Right lobe of liver (tissue), 6 donors: ENCODE measurements at regions not wholly inside any gene's neighbourhood (a gene's known extent, or its start where the extent isn't known, plus 50 kb on each side); places are given as distances from the start of the nearest gene placed in this dataset.

Experiments used
- ATAC-seq, 4 donors: fragments of 200-7000 bp; cut with Tn5 transposase; one replicate each; pipeline ENCODE4 v1.9.1; 2020; ENCODE audit warnings: mild to moderate bottlenecking in 4 of 4, moderate library complexity in 4 of 4
- DNase-seq, 3 donors: peaks; one replicate each; pipeline ENCODE4 v3.0.0-alpha.2; 2020
- H3K27ac ChIP-seq, 3 donors: fragments of 200-600 bp; one replicate each; pipeline ENCODE4 v1.8.0; 2022
- H3K27me3 ChIP-seq, 2 donors: fragments of 200-600 bp; one replicate each; pipeline ENCODE4 v1.8.0; 2022
- H3K36me3 ChIP-seq, 4 donors: fragments of 200-600 bp; sonication (generic) in 1 of 4; one replicate each; pipeline versions ENCODE4 v1.5.1 to v1.8.0; 2017 to 2022; ENCODE audit warnings: control low read depth in 1 of 4
- H3K4me1 ChIP-seq, 4 donors: fragments of 200-600 bp; sonication (generic) in 1 of 4; one replicate each; pipeline versions ENCODE4 v1.5.1 to v1.8.0; 2017 to 2022; ENCODE audit warnings: control low read depth in 1 of 4
- H3K4me3 ChIP-seq, 3 donors: fragments of 200-600 bp; one replicate each; pipeline ENCODE4 v1.8.0; 2022
- H3K9me3 ChIP-seq, 4 donors: fragments of 200-600 bp; sonication (generic) in 1 of 4; one replicate each; pipeline versions ENCODE4 v1.5.1 to v1.8.0; 2017 to 2022; ENCODE audit warnings: control low read depth in 1 of 4
- POLR2A ChIP-seq: fragments of 450-650 bp; IDR thresholded peaks from one replicate; pipeline ENCODE4 v1.6.1; 2017; ENCODE audit warnings: antibody characterized with exemption, mild to moderate bottlenecking
- WGBS: methylation state at CpG from one replicate; pipeline ENCODE4 v1.1.6; 2018; ENCODE audit warnings: low coverage, low lambda C conversion rate; ENCODE audit not compliant: insufficient coverage; ENCODE audit errors: missing lambda C conversion rate; 5-methylcytosine and 5-hydroxymethylcytosine counted together
- intact Hi-C, 2 donors: fragments of 100-400 bp; cut with DNase I; formaldehyde crosslinking; loops; one replicate each; pipeline versions ENCODE4 v1.11.2 to v1.14.1; 2022
- TF ChIP-seq, protein P1 (sequence below), 4 donors: fragments of 200-600 bp in 3 of 4; fragments of 450-650 bp in 1 of 4; IDR thresholded peaks; one replicate each; pipeline versions ENCODE4 v1.5.1 to v1.8.0; 2016 to 2022; ENCODE audit warnings: antibody characterized with exemption in 4 of 4, mild to moderate bottlenecking in 2 of 4
- donor health status: DM: no; HTN: yes; CAD: no.
- donor health status: DM: no; HTN: no; CAD: no.
- donor health status: DM: no; HTN: no; CAD: no.
- donor health status: DM: no; HTN: yes; CAD: no.
- donor health status: DM: no; HTN: yes; CAD: no.

DNA sequence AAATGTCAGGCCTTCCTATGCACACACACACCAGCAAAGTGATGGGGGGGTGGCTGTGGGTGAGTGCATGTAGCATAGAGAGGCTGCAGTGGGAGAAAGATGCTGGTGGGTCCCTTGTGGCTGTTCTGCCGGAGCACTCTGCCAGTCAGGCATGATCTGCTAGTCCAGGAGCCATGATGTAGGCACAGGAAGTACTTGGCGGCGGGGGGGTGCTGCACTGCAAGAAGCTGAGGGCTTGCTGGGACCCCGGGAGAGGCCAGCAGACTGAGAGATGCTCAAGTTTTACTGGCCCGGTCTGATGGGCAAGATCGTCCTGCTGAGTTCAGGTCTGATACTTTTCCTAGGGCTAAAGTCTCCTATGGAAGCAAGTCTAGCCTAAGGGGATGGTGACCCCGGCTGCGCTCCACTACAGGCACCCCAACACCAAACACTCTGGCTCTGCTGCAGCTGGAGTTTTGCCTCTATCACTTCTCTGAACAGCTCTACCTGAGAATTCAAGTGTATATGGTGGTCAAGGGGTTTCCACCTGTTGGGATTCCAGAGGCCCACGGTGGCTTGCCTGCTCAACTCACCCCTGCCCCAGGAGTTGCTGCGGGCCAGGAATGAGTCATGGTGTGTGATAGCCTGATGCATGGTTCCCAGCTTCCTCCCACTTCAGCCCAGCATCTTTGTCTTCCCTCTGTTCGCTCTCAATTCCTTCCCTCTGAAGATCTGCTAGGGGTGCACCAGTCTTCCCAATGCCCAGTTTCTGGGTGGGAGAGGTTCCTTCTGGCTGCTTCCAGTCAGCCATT, 971.8 kb upstream of the ADGRB3 start:
- H3K27ac ChIP-seq, result no peak overlapping the region
- H3K4me1 ChIP-seq, result no peaks in the 10 kb centered on the region
- H3K36me3 ChIP-seq, result no peaks in the 10 kb centered on the region
- WGBS, result 100% methylated on average over 1 of the region's 11 CpGs
- no peak overlapping the region for H3K4me3 ChIP-seq
- intact Hi-C loops, result no loop called here
- H3K9me3 ChIP-seq, result no peaks in the 10 kb centered on the region
- no peak for TF ChIP-seq POLR2A
- TF ChIP-seq, protein P1, sequence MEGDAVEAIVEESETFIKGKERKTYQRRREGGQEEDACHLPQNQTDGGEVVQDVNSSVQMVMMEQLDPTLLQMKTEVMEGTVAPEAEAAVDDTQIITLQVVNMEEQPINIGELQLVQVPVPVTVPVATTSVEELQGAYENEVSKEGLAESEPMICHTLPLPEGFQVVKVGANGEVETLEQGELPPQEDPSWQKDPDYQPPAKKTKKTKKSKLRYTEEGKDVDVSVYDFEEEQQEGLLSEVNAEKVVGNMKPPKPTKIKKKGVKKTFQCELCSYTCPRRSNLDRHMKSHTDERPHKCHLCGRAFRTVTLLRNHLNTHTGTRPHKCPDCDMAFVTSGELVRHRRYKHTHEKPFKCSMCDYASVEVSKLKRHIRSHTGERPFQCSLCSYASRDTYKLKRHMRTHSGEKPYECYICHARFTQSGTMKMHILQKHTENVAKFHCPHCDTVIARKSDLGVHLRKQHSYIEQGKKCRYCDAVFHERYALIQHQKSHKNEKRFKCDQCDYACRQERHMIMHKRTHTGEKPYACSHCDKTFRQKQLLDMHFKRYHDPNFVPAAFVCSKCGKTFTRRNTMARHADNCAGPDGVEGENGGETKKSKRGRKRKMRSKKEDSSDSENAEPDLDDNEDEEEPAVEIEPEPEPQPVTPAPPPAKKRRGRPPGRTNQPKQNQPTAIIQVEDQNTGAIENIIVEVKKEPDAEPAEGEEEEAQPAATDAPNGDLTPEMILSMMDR (IDR thresholded peaks at IDR 0.05), result no peak
- no peak for ATAC-seq
- no peaks in the 10 kb centered on the region for H3K27me3 ChIP-seq
- DNase-seq, result no peak

DNA sequence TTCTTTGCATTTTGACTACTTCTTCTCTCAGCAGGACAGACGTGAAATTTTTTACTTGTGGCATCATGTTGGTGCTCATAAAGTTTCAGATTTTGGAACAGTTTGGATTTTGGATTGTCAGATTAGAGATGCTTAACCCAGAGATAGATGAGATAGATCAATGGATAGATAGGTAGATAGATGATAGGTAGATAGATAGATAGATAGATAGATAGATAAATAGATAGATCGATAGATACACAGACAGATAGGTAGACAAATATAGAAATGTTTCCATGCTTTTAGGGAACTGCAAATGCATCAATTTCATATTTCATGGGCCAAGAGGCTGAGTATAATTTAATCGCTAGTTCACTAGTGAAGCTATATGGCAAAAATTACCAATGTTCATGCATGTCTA, 981.5 kb upstream of the ADGRB3 start:
- H3K27me3 ChIP-seq, result no peaks in the 10 kb centered on the region
- no peak for TF ChIP-seq POLR2A
- TF ChIP-seq, protein P1 (IDR thresholded peaks at IDR 0.05), result no peak
- no peaks in the 10 kb centered on the region for H3K36me3 ChIP-seq
- intact Hi-C loops, result no loop called here
- ATAC-seq (no peak), DNase-seq (no peak)
- no peaks in the 10 kb centered on the region for H3K9me3 ChIP-seq
- H3K4me1 ChIP-seq, result no peaks in the 10 kb centered on the region
- no peak overlapping the region for H3K4me3 ChIP-seq
- no peak overlapping the region for H3K27ac ChIP-seq
- WGBS, result 54% methylated on average over 3 of the region's 3 CpGs

DNA sequence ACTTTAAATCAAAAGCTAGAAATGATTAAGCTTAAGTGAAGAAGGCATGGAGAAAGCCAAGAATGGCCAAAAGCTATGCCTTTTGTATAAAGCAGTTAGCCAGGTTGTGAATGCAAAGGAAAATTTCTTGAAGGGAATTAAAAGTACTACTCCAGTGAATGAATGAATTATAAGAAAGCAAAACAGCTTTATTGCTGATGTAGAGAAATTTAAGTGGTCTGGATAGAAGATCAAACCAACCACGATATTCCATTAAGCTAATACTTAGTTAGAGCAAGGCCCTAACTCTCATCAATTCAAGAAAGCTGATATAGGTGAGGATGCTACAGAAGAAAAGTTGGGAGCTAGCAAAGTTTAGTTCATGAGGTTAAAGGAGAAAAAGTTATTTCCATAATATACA, 988.5 kb upstream of the ADGRB3 start:
- no peak overlapping the region for H3K4me3 ChIP-seq
- WGBS, result 36% methylated on average over 1 of the region's 1 CpG

DNA sequence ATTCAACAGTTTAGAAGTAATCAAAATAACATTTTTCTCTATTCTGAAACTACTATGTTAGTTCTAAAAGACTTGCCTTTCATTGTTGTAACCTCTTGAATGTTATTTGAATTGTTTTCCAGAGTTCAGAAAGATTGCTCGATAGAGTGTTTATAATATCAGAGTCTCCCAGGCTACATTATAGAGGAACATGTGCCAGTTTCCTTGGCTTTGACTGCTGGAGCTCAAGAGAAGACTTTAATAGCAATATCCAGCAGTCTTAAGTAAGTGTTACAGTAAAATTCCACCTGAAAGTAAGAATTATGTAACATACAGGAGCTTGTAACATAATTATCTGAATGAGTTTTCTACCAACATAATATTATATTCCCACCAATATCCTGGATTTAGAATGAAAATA, 991.8 kb upstream of the ADGRB3 start:
- ATAC-seq (no peak), DNase-seq (no peak)
- Histone ChIP-seq H3K27ac (no peak overlapping the region), H3K27me3 (no peaks in the 10 kb centered on the region), H3K9me3 (no peaks in the 10 kb centered on the region), H3K36me3 (no peaks in the 10 kb centered on the region), H3K4me3 (no peak overlapping the region), H3K4me1 (no peaks in the 10 kb centered on the region)
- no peak for TF ChIP-seq POLR2A
- TF ChIP-seq, protein P1 (IDR thresholded peaks at IDR 0.05), result no peak
- 29% methylated on average over 1 of the region's 1 CpG for WGBS
- intact Hi-C loops, result no loop called here

More for the DNA sequence above, 988.5 kb upstream of the ADGRB3 start:
- intact Hi-C loops, result no loop called here
- no peak for TF ChIP-seq POLR2A
- TF ChIP-seq, protein P1 (IDR thresholded peaks at IDR 0.05), result no peak
- no peak for ATAC-seq
- Histone ChIP-seq H3K27me3 (no peaks in the 10 kb centered on the region), H3K36me3 (no peaks in the 10 kb centered on the region), H3K9me3 (no peaks in the 10 kb centered on the region), H3K4me1 (no peaks in the 10 kb centered on the region), H3K27ac (no peak overlapping the region)
- no peak for DNase-seq
